ENCODE measurements at regions not wholly inside any gene's neighbourhood (a gene's known extent, or its start where the extent isn't known, plus 50 kb on each side); places are given as distances from the start of the nearest gene placed in this dataset.

DNA sequence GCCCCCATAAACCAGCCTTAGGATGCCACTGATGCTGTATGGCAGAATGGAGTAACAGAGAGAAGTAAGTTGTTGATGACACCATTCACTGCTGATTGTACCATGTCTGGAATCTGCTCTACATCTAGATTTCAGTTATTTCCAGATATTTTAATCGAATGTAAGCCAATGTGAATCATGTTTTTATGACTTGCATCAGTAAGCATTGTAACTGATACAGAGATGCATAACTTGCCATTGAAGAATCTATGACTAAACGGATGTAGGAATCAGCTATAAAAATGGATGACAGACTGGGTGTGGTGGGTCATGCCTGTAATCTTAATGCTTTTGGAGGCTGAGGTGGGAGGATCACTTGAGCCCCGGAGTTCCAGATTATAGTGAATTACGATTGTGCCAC lies 161.0 kb upstream of the GATB start:
- Histone ChIP-seq H3K4me3 (no peak overlapping the region), H4K20me1 (ENCODE audit: control insufficient read depth, insufficient read depth) (no peaks in the 10 kb centered on the region), H3K27me3 (replicated peaks in 1 of 2; ENCODE audit: control insufficient read depth in 2 of 2, insufficient read depth in 2 of 2, low read length in 1 of 2) (no peaks in the 10 kb centered on the region), H3K4me1 (ENCODE audit: control insufficient read depth, insufficient read depth, low read length) (no peaks in the 10 kb centered on the region), H3K9ac (ENCODE audit: control insufficient read depth, insufficient read depth, low read length) (no peak overlapping the region), H2AFZ (ENCODE audit: control insufficient read depth, low read depth, low read length) (no peak overlapping the region), H3K79me2 (ENCODE audit: control insufficient read depth, insufficient read depth, low read length) (no peaks in the 10 kb centered on the region), H3K27ac (ENCODE audit: control insufficient read depth, insufficient read depth) (no peak overlapping the region), H3K4me2 (ENCODE audit: control insufficient read depth, insufficient read depth) (no peak overlapping the region), H3K9me3 (replicated peaks; ENCODE audit: control insufficient read depth, insufficient read depth, low read length) (no peaks in the 10 kb centered on the region; the same call in 2 of the 3 replicates), H3K36me3 (ENCODE audit: control insufficient read depth in 2 of 2, insufficient read depth in 2 of 2, low read length in 1 of 2) (no peaks in the 10 kb centered on the region)
- TF ChIP-seq E4F1 (IDR thresholded peaks at IDR 0.05; ENCODE audit: borderline replicate concordance, partially characterized antibody) (no peak), SMAD1 (IDR thresholded peaks at IDR 0.05; ENCODE audit: low read depth, partially characterized antibody) (no peak), ZNF207 (IDR thresholded peaks at IDR 0.05; ENCODE audit: borderline replicate concordance) (no peak), BCL11A (IDR thresholded peaks at IDR 0.05; ENCODE audit: low read depth, low read length) (no peak), CUX1 (IDR thresholded peaks at IDR 0.05; ENCODE audit: insufficient replicate concordance, low read depth, low read length) (no peak), IKZF1 (conservative IDR thresholded peaks at IDR 0.05) (no peak)
- intact Hi-C loops (cut with micrococcal nuclease; ENCODE audit: unreplicated experiment) (no loop called here), in situ Hi-C loops (cut with MboI) (no loop called here)
- FAIRE-seq (no peak), ATAC-seq (no peak), DNase-seq (ENCODE audit: low read depth, low spot score) (no peak)
- ChIA-PET POLR2A (no interaction called here), CTCF (no interaction called here), SMC1A (ENCODE audit: uncharacterized antibody, unreplicated experiment) (no interaction called here), RAD21 (ENCODE audit: unreplicated experiment) (no interaction called here)
- no TSS peak for BruUV-seq (replicated peaks)
- 43% methylated on average over 4 of the region's 4 CpGs for whole genome bisulfite sequencing (ENCODE audit: insufficient coverage, insufficient replicate concordance, low lambda C conversion rate, missing lambda C conversion rate)

All from GM12878 (cell line).